ENCODE measurements at regions not wholly inside any gene's neighbourhood (a gene's known extent, or its start where the extent isn't known, plus 50 kb on each side); places are given as distances from the start of the nearest gene placed in this dataset.

GRCh38 chr22:48145738-48146137 lies 1383.3 kb downstream of the TBC1D22A start:
- Histone ChIP-seq H3K27ac (ENCODE audit: extremely low read depth, low read depth, low read length) (no peak overlapping the region), H3K4me1 (ENCODE audit: control insufficient read depth, insufficient read depth, low read length) (no peaks in the 10 kb centered on the region), H3K4me3 (ENCODE audit: low read depth, low read length) (no peak overlapping the region), H3K36me3 (ENCODE audit: control insufficient read depth in 2 of 2, insufficient read depth in 1 of 2, low read length in 2 of 2) (no peaks in the 10 kb centered on the region), H3K9me3 (ENCODE audit: control insufficient read depth, insufficient read depth, low read depth, low read length) (no peaks in the 10 kb centered on the region)
- ChIA-PET CTCF (interaction anchor here (0.5 to 0.6 kb wide), 2 partner anchors 9 to 984 kb away, joined by 4 to 7 read pairs; no protein-coding TSS in a partner anchor), POLR2A (no interaction called here)
- TF ChIP-seq MYNN (tag by site-specific recombination; IDR thresholded peaks at IDR 0.05; ENCODE audit: borderline replicate concordance): no peak
- TF ChIP-seq ZFHX2 (tag by site-specific recombination; conservative IDR thresholded peaks at IDR 0.05): peak; percentile 40; the same call in 1 of the 2 replicates
- TF ChIP-seq ZFP69B (tag by site-specific recombination; IDR thresholded peaks at IDR 0.05): no peak
- peak; percentile 56; the same call in 1 of the 2 replicates for TF ChIP-seq EGR2 (tag by site-specific recombination; IDR thresholded peaks at IDR 0.05; ENCODE audit: low read depth)

GRCh38 chr22:48144318-48144717 lies 1381.9 kb downstream of the TBC1D22A start:
- TF ChIP-seq ZNF423 (tag by site-specific recombination; IDR thresholded peaks at IDR 0.05) (no peak), PATZ1 (tag by site-specific recombination; IDR thresholded peaks at IDR 0.05) (no peak), ZNF112 (tag by site-specific recombination; IDR thresholded peaks at IDR 0.05) (no peak), ZNF76 (tag by site-specific recombination; IDR thresholded peaks at IDR 0.05; ENCODE audit: borderline replicate concordance, low read depth) (no peak)
- Histone ChIP-seq H3K9me3 (ENCODE audit: control insufficient read depth, insufficient read depth, low read depth, low read length) (no peaks in the 10 kb centered on the region), H3K27ac (ENCODE audit: extremely low read depth, low read depth, low read length) (no peak overlapping the region), H3K4me1 (ENCODE audit: control insufficient read depth, insufficient read depth, low read length) (no peaks in the 10 kb centered on the region), H3K4me3 (ENCODE audit: low read depth, low read length) (no peak overlapping the region), H3K36me3 (ENCODE audit: control insufficient read depth in 2 of 2, insufficient read depth in 1 of 2, low read length in 2 of 2) (no peaks in the 10 kb centered on the region)
- CTCF ChIA-PET: interaction anchor here (0.7 kb wide), 1 partner anchor 93 kb away, joined by 3 read pairs; no protein-coding TSS in a partner anchor
- POLR2A ChIA-PET: interaction anchor here (1.3 kb wide), 1 partner anchor 25 kb away, joined by 3 read pairs; no protein-coding TSS in a partner anchor

GRCh38 chr22:48143856-48144255 lies 1381.4 kb downstream of the TBC1D22A start:
- ChIA-PET POLR2A (interaction anchor here (1.3 kb wide), 1 partner anchor 25 kb away, joined by 3 read pairs; no protein-coding TSS in a partner anchor), CTCF (interaction anchor here (0.7 kb wide), 1 partner anchor 93 kb away, joined by 3 read pairs; no protein-coding TSS in a partner anchor)

GRCh38 chr22:48142388-48142787 lies 1379.9 kb downstream of the TBC1D22A start:
- no peaks in the 10 kb centered on the region for H3K9me3 ChIP-seq (ENCODE audit: control insufficient read depth, insufficient read depth, low read depth, low read length)
- ChIA-PET POLR2A (no interaction called here), CTCF (interaction anchor here (0.7 kb wide), 1 partner anchor 178 kb away, joined by 3 read pairs; no protein-coding TSS in a partner anchor)
- H3K4me3 ChIP-seq (ENCODE audit: low read depth, low read length): no peak overlapping the region
- no peaks in the 10 kb centered on the region for H3K4me1 ChIP-seq (ENCODE audit: control insufficient read depth, insufficient read depth, low read length)
- TF ChIP-seq ATF2 (tag by site-specific recombination; IDR thresholded peaks at IDR 0.05; ENCODE audit: low read depth) (no peak), SP2 (tag by site-specific recombination; IDR thresholded peaks at IDR 0.05) (no peak), ZNF596 (tag by site-specific recombination; IDR thresholded peaks at IDR 0.05) (no peak), KLF10 (tag by site-specific recombination; IDR thresholded peaks at IDR 0.05) (no peak), CTCF (tag by site-specific recombination; IDR thresholded peaks at IDR 0.05) (no peak), KLF1 (tag by site-specific recombination; IDR thresholded peaks at IDR 0.05) (no peak)
- no peak overlapping the region for H3K27ac ChIP-seq (ENCODE audit: extremely low read depth, low read depth, low read length)
- H3K36me3 ChIP-seq (ENCODE audit: control insufficient read depth in 2 of 2, insufficient read depth in 1 of 2, low read length in 2 of 2): no peaks in the 10 kb centered on the region

More at GRCh38 chr22:48143856-48144255, 1381.4 kb downstream of the TBC1D22A start:
- no peak overlapping the region for H3K27ac ChIP-seq (ENCODE audit: extremely low read depth, low read depth, low read length)
- no peak overlapping the region for H3K4me3 ChIP-seq (ENCODE audit: low read depth, low read length)
- no peaks in the 10 kb centered on the region for H3K36me3 ChIP-seq (ENCODE audit: control insufficient read depth in 2 of 2, insufficient read depth in 1 of 2, low read length in 2 of 2)
- H3K9me3 ChIP-seq (ENCODE audit: control insufficient read depth, insufficient read depth, low read depth, low read length): no peaks in the 10 kb centered on the region
- no peak for TF ChIP-seq ZNF48 (tag by site-specific recombination; IDR thresholded peaks at IDR 0.05)
- no peak for TF ChIP-seq ZBTB44 (tag by site-specific recombination; IDR thresholded peaks at IDR 0.05)
- TF ChIP-seq ZNF510 (tag by site-specific recombination; IDR thresholded peaks at IDR 0.05; ENCODE audit: insufficient replicate concordance): no peak
- no peak for TF ChIP-seq ZNF830 (tag by site-specific recombination; IDR thresholded peaks at IDR 0.05; ENCODE audit: low read depth)
- no peak for TF ChIP-seq ZNF292 (tag by site-specific recombination; IDR thresholded peaks at IDR 0.05; ENCODE audit: borderline replicate concordance, low read depth)
- H3K4me1 ChIP-seq (ENCODE audit: control insufficient read depth, insufficient read depth, low read length): no peaks in the 10 kb centered on the region
